Calu3 (cell line): ENCODE measurements at regions not wholly inside any gene's neighbourhood (a gene's known extent, or its start where the extent isn't known, plus 50 kb on each side); places are given as distances from the start of the nearest gene placed in this dataset.

ENCODE experiments used
- BruUV-seq: library from RNA; stranded (reverse); fragments of 400-500 nt; replicated peaks from 2 replicates; lab custom pipeline; 2021; lab: Mats Ljungman, UMichigan
- CTCF ChIA-PET: fragments of 300-600 bp; sonication (Branson Sonifier 250); formaldehyde crosslinking; loops from one replicate; lab custom pipeline; 2022; ENCODE audit warnings: antibody characterized with exemption; lab: Charles Lee
- DNase-seq: peaks from one replicate; pipeline ENCODE4 v3.0.0; 2022
- H3K27ac Mint-ChIP-seq: one replicate; pipeline ENCODE4 v1.8.0; 2022; ENCODE audit warnings: mixed read lengths; ENCODE audit not compliant: unreplicated experiment
- H3K27me3 Mint-ChIP-seq: one replicate; pipeline ENCODE4 v1.8.0; 2022; ENCODE audit warnings: mixed read lengths; ENCODE audit not compliant: unreplicated experiment
- H3K36me3 Mint-ChIP-seq: one replicate; pipeline ENCODE4 v1.8.0; 2022; ENCODE audit warnings: mild to moderate bottlenecking, moderate library complexity, mixed read lengths; ENCODE audit not compliant: insufficient read depth, unreplicated experiment
- H3K4me1 Mint-ChIP-seq: one replicate; pipeline ENCODE4 v1.8.0; 2022; ENCODE audit warnings: mild to moderate bottlenecking, low read depth, mixed read lengths; ENCODE audit not compliant: unreplicated experiment
- H3K4me3 Mint-ChIP-seq: one replicate; pipeline ENCODE4 v1.8.0; 2022; ENCODE audit warnings: mild to moderate bottlenecking, low read depth, moderate library complexity, mixed read lengths; ENCODE audit not compliant: unreplicated experiment
- H3K9me3 Mint-ChIP-seq: one replicate; pipeline ENCODE4 v1.8.0; 2022; ENCODE audit warnings: low read depth, mixed read lengths; ENCODE audit not compliant: unreplicated experiment
- intact Hi-C: fragments of 100-400 bp; cut with micrococcal nuclease; formaldehyde crosslinking; loops from one replicate; pipeline ENCODE4 v1.10.0; 2022; ENCODE audit not compliant: unreplicated experiment
- TF ChIP-seq, protein P1 (sequence below): fragments of 200-600 bp; IDR thresholded peaks from one replicate; pipeline ENCODE4 v1.8.0; 2022; ENCODE audit warnings: antibody characterized with exemption; ENCODE audit not compliant: unreplicated experiment

DNA sequence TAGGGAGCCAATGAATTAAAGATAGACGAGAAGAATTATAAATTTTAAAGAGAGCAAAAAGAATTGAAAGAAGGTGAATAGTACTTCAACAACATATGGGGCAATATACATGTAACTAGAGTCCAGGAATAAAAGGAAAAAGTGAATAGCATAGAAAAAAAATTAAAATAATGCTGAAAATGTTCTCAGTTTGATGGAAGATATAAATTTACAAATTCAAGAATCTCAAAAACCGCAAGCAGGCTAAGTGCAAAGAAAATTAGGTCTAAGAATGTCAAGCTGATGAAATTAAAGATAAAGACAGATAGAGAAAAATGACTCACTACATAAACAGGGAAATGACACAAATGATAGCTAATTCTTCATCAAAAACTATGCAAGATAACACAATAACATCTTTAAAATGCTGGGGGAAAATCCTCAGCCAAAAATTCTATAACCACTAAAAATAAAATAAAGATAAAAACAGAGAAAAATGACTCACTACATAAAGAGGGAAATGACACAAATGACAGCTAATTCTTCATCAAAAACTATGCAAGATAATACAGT, 326.3 kb downstream of the TBX15 start:
- Mint-ChIP-seq H3K36me3 (no peaks in the 10 kb centered on the region), H3K9me3 (peaks cover 9% of the 10 kb centered on the region), H3K27me3 (no peaks in the 10 kb centered on the region), H3K4me3 (no peak overlapping the region), H3K27ac (no peak overlapping the region), H3K4me1 (no peaks in the 10 kb centered on the region)
- DNase-seq = no peak
- BruUV-seq = no TSS peak
- CTCF ChIA-PET = no interaction called here
- TF ChIP-seq, protein P1, sequence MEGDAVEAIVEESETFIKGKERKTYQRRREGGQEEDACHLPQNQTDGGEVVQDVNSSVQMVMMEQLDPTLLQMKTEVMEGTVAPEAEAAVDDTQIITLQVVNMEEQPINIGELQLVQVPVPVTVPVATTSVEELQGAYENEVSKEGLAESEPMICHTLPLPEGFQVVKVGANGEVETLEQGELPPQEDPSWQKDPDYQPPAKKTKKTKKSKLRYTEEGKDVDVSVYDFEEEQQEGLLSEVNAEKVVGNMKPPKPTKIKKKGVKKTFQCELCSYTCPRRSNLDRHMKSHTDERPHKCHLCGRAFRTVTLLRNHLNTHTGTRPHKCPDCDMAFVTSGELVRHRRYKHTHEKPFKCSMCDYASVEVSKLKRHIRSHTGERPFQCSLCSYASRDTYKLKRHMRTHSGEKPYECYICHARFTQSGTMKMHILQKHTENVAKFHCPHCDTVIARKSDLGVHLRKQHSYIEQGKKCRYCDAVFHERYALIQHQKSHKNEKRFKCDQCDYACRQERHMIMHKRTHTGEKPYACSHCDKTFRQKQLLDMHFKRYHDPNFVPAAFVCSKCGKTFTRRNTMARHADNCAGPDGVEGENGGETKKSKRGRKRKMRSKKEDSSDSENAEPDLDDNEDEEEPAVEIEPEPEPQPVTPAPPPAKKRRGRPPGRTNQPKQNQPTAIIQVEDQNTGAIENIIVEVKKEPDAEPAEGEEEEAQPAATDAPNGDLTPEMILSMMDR = no peak
- intact Hi-C loops = no loop called here

DNA sequence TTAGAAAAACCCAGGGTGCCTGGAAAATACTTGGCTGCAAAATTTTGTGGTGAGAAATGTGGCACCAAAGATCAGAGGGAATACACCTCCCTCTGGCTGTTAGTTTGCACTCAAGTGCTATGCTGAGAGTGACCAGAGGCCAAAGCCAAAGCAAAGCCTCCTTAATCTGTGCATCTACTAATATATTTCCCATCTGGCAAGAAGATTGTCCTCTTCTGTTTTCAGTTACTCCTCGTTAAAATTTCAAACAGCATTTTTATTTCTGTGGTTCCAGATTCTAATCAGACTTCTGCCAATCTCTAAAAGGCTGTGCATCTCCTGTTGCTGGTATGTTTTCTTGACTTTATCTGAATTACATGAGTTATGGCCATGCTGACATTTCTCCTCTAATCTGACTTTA, 327.4 kb downstream of the TBX15 start:
- intact Hi-C loops = no loop called here
- no peak overlapping the region for H3K27ac Mint-ChIP-seq
- H3K4me3 Mint-ChIP-seq = no peak overlapping the region
- H3K9me3 Mint-ChIP-seq = peaks cover 6% of the 10 kb centered on the region
- H3K27me3 Mint-ChIP-seq = no peaks in the 10 kb centered on the region
- no peaks in the 10 kb centered on the region for H3K36me3 Mint-ChIP-seq
- no peaks in the 10 kb centered on the region for H3K4me1 Mint-ChIP-seq
- TF ChIP-seq, protein P1 = no peak
- CTCF ChIA-PET = no interaction called here
- DNase-seq = no peak
- BruUV-seq = no TSS peak

DNA sequence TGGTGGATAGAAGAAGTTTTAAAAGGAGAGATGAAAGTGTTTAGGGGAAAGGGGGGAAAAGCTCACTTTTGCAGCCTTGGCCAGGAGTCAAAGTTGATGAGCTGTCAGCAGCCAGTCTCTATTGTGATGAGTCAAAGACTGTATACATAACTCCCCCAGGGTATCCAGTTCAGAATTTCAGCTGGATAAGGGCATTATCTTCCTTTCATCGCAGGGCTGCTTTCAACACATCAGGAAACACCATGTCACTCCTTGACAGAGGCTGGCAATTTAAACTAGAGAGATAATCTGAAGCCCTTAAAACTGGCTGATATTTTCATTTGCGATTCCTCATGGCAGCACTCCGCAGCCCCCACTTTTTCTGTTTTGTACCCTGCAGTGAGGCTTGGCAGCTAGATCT, 328.5 kb downstream of the TBX15 start:
- Mint-ChIP-seq H3K27me3 (no peaks in the 10 kb centered on the region), H3K27ac (no peak overlapping the region), H3K9me3 (peaks cover 9% of the 10 kb centered on the region), H3K36me3 (no peaks in the 10 kb centered on the region), H3K4me1 (no peaks in the 10 kb centered on the region), H3K4me3 (no peak overlapping the region)
- intact Hi-C loops = loop anchor here (10.0 kb wide), 1 partner anchor 55 kb away; no protein-coding TSS in a partner anchor
- TF ChIP-seq, protein P1 = no peak
- DNase-seq = no peak
- CTCF ChIA-PET = no interaction called here
- BruUV-seq = no TSS peak

DNA sequence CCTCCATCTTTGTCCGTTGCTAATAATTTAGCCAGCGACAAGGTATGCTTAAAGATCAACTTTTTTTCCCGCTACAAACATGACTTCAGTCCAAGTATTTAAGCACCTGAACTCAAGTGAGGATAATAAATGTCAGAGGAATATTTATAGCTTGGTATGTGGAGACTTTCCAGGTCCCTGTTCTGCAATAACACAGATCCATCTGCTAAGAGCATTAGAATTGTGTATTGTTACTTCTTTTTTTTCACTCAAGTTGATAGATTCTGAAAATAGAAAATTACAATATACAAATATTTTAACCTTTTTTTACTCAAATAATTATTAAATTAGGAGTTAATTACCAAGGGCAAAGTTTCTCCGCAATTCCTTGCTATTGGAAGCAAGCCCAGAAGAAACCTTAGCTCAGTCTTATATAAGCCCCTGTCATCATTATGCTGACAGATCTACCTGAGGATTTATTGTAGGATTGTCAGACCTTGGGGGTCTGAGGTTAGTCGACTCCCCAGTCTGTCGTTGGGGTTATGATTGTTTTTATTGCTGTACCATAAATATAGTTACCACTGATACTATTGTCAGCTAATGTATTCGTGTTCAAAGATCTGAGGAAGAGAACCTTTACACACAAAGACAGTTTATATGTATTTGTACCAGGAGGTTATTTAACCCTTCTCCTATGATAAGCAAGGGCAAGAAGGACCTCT, 337.9 kb downstream of the TBX15 start:
- Mint-ChIP-seq H3K27me3 (no peaks in the 10 kb centered on the region), H3K27ac (no peak overlapping the region), H3K9me3 (peaks cover 5% of the 10 kb centered on the region), H3K4me1 (no peaks in the 10 kb centered on the region), H3K36me3 (no peaks in the 10 kb centered on the region), H3K4me3 (no peak overlapping the region)
- no TSS peak for BruUV-seq
- TF ChIP-seq, protein P1 = no peak
- DNase-seq = no peak
- CTCF ChIA-PET = no interaction called here
- intact Hi-C loops = loop anchor here (10.0 kb wide), 1 partner anchor 65 kb away; no protein-coding TSS in a partner anchor
